ENCODE measurements at regions not wholly inside any gene's neighbourhood (a gene's known extent, or its start where the extent isn't known, plus 50 kb on each side); places are given as distances from the start of the nearest gene placed in this dataset.

- DNase-seq: no peak
Observed at GRCh38 chr1:47574451-47575165, 136.8 kb downstream of the FOXD2 start.

- no peak for DNase-seq
Observed at GRCh38 chr1:47575855-47576757, 138.3 kb downstream of the FOXD2 start.

- no peak for DNase-seq
Observed at GRCh38 chr1:47576758-47577115, 138.9 kb downstream of the FOXD2 start.

- no peak for DNase-seq
Observed at GRCh38 chr1:47577303-47578025, 139.6 kb downstream of the FOXD2 start.

GRCh38 chr1:47578026-47578720 lies 140.3 kb downstream of the FOXD2 start:
- DNase-seq: peak; percentile 67

- DNase-seq: no peak
Observed at GRCh38 chr1:47578721-47579419, 141.0 kb downstream of the FOXD2 start.

GRCh38 chr1:47579809-47580208 lies 142.0 kb downstream of the FOXD2 start:
- no peak for DNase-seq

GRCh38 chr1:47580451-47580995 lies 142.7 kb downstream of the FOXD2 start:
- no peak for DNase-seq

- no peak for DNase-seq
Observed at GRCh38 chr1:47582891-47583608, 145.2 kb downstream of the FOXD2 start.

- no peak for DNase-seq
Observed at GRCh38 chr1:47584249-47584648, 146.4 kb downstream of the FOXD2 start.

- DNase-seq: no peak
Observed at GRCh38 chr1:47585141-47585902, 147.5 kb downstream of the FOXD2 start.

GRCh38 chr1:47587891-47588582 lies 150.2 kb downstream of the FOXD2 start:
- no peak for DNase-seq

- no peak for DNase-seq
Observed at GRCh38 chr1:47590523-47591225, 152.8 kb downstream of the FOXD2 start.

GRCh38 chr1:47591801-47592200 lies 154.0 kb downstream of the FOXD2 start:
- DNase-seq: no peak

GRCh38 chr1:47592296-47593012 lies 154.6 kb downstream of the FOXD2 start:
- no peak for DNase-seq

GRCh38 chr1:47593013-47593568 lies 155.2 kb downstream of the FOXD2 start:
- DNase-seq: peak; percentile 78

GRCh38 chr1:47593598-47594285 lies 155.9 kb downstream of the FOXD2 start:
- no peak for DNase-seq
